Activated T-cell treated with anti-CD3 and anti-CD28 coated beads for 4 hours (primary cell): ENCODE measurements at regions not wholly inside any gene's neighbourhood (a gene's known extent, or its start where the extent isn't known, plus 50 kb on each side); places are given as distances from the start of the nearest gene placed in this dataset.
A peak's percentile ranks its signal among the peaks of the same experiment; 100 is the strongest.
"Not testable (repeated sequence)": the region's sequence is repeated elsewhere in the genome, so short reads cannot be mapped to it uniquely, and the experiment has no call there.

ENCODE experiments used
- DNase-seq: peaks from one replicate; pipeline ENCODE4 v3.0.0-alpha.2; 2020

DNA sequence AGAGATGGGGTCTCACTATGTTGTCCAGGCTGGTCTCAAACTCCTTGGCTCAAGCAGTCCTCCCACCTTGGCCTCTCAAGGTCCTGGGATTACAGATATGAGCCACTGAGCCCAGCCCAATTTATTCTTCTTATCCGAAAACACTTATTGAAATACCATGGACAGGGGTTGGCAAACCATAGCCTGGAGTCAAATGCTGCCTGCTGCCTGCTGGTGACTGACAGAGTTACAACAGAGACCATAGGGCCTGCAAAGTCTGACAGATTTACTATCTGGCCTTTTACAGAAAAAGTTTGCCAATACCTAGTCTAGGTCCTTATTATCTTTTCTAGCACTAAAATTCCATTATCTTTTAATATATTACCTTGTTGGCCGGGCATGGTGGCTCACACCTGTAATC lies 87.1 kb upstream of the ZNF281 start:
- DNase-seq = no peak

DNA sequence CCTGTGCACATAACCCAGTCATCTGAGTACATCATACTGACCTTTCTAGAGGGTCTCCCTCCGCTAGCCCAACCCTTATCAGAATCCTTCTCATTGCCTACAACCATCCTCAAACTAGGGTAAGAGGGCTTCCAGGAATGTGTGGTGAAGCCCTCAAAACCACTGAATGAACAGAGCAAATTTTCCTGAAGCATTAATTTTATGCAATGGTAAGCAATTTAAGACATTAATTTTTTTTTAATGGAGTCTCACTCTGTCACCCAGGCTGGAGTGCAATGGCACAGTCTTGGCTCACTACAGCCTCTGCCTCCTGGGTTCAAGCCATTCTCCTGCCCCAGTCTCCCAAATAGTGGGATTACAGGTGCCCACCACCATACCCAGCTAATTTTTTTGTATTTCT lies 86.1 kb upstream of the ZNF281 start:
- DNase-seq = no peak

DNA sequence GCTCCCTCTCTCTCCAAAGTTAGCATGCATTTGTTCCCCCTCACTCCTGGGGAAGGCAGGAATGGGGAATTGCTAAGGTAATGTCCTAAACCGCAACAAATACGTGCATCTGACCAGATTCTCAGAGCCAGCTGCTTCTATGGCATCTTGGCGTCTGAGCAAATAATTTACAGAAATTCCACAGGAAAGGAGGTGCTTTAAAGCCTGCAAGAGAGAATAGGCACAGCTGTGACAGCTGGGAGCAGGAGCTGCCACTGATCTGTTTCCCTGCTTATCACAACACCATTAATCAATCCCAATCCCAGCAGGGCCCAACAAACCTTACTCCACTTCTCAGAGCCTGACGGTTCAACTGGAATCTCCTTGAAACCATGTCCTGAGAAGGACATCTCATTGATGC lies 83.5 kb upstream of the ZNF281 start:
- no peak for DNase-seq

DNA sequence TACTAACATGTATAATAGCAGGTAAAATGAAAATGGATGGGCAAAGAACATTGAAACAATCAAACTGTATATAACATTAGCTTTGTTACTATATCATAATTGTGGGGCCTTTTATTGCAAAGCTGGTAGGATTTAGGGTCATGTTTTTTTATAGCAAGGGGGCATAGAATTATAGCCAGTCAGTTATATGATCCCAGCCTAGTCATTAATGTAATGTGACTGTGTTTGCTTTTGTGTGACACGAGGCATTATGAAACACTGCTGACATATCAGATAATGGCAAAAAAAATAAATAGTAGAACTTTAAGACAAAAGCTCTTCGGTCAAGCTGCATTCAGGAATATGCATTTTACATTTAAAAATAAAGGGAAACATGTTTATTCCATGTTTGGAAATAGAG lies 81.3 kb upstream of the ZNF281 start:
- no peak for DNase-seq

DNA sequence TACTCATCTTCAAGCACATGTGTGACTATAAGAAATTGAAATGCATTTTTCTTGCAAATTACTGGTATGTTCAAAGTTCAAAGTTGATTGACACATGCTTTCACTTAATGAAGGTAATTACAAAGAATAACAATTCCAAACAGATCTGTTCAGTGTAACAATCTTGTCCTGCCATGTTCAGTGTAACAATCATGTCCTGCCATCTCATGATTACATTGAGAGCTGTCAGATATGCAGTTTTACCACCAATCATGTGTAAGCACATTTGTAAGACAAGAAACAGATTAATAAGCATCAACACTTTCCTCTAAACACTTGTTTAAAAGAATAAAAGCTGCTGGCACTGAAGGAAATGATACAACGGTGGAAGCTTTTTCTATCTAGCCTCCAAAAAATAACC lies 80.3 kb upstream of the ZNF281 start:
- DNase-seq = no peak

DNA sequence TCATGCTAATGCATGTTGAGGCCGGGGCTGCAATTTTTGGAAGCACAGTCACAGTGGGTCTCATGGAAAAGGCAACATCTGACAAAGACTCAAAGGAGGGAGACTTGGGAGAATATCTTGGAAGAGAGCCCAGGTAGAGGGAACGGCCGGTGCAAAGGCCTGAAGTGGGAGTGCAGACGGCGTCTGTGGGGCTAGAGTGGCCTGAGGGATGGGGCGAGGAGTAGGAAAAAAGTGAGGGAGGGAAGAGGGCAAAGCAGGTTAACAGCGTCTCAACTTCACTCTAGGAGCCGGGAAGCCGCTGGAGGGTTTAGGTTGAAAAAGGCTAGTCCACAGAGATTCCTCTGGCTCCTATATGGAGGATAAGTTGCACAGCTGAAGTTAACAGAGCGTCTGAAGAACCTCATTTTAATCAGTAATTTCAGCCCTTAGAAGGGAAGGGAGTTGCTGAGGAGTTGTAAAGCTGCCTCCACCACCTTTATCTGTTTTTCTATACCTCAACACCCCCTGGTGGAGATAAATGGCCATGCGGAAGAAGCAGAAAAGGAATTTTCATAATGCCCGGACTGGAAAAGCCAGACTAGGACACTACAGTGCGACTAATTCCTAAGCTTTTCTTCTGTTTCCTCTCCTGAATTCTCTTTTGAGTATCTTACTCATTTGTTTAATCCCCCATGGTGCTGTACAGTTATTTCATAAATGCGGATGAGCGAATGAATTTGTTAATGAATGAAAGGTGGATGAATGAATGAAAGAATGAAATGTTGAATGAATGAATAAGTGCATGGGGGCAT lies 78.7 kb upstream of the ZNF281 start:
- DNase-seq = peak; percentile 28

DNA sequence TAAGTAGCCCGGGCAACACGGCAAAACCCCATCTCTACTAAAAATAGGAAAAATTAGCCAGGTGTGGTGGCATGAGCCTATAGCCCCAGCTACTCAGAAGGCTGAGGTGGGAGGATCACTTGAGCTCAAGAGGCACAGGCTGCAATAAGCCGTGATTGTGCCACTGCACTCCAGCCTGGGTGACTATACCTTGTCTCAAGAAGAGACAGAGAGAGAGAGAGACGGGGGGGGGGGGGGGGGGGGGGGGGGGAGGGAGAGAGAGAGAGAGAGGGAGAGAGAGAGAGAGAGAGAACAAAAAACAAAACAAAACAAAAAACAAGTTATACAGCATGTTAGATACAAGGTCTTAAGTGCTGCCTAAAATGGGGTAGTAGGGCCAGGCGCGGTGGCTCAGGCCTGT lies 77.8 kb upstream of the ZNF281 start:
- no peak for DNase-seq

DNA sequence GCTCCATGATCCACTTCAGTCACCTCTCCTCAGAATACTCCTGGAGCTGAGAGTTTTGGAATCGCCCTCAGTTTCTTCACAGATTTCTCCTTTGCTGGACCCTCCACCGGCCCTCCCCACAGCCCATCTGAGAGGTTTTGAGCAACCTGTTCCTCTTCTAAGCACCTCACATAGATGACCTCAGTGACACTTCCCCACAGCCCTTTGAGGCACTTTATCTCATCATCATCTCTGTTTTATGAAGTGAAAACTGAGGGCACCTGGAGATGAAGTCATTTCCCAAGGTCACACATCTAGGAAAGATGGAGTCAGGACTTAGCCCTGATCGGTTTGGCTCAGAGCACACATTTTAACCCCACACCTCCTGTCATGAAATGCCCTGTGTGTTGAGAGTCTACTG lies 76.8 kb upstream of the ZNF281 start:
- DNase-seq = no peak

DNA sequence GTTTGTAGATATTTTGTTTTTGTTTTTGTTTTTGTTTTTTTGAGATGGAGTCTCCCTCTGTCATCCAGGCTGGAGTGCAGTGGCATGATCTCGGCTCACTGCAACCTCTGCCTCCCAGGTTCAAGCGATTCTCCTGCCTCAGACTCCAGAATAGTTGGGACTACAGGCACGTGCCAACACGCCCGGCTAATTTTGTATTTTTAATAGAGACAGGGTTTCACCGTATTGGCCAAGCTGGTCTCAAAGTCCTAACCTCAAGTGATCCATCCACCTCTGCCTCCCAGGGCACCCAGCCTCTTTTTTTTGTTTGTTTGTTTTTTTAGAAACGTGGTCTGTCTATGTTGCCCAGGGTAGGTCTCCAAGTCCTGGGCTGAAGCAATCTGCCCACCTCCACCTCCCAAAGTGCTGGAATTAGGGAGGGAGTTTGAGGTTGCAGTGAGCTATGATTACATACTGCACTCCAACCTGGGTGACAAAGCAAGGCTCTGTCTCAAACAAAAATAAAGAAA lies 74.7 kb upstream of the ZNF281 start:
- not testable (repeated sequence) for DNase-seq

DNA sequence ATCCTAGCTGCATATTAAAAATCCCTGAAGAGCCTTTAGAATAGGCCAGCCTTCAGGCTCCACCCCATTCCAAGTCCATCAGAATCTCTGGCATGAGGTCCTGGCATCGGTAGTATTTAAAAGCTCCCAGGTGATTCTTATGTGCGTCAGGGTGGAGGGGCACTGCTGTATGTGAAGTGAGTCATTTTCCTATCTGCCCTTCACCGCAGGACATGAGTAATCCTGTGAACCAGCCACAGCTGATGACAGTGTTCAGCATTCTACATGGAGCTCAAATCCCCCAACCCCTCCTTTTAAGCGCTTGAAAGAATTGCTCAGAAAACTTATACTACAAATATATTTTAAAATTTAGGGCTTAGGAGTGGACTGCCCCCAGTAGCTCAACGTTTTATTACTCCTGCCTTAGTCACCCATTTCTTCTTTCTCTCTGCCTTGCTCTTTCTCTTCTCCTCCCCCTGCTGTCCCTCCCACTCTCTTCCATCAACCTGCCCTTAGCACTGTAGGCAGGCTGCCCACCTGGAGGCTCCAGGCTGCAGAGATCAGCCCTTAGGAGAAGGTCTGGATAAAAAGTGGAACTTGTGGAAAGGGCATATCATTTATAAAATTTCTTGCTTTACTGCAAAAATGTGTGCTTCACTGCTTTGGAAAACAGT lies 73.8 kb upstream of the ZNF281 start:
- peak; percentile 9 for DNase-seq

DNA sequence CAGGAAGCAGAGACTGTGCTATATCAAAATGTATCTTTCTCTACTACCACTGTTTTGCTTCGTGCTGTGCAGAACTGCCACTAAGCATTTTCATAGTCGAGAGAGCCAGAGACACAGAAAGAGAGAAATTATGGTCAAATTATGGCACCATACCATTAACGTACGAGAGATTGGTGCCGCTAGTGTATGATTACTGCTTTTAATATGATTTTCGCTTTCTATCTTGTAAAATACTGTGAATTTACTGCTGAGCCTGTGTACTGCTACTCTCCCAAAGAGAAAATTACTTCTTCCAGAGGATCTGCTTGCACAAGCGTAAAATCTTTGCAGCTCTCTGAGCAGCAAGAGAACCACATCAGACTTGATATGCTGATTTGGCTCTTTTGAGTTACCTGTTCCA lies 71.1 kb upstream of the ZNF281 start:
- no peak for DNase-seq

DNA sequence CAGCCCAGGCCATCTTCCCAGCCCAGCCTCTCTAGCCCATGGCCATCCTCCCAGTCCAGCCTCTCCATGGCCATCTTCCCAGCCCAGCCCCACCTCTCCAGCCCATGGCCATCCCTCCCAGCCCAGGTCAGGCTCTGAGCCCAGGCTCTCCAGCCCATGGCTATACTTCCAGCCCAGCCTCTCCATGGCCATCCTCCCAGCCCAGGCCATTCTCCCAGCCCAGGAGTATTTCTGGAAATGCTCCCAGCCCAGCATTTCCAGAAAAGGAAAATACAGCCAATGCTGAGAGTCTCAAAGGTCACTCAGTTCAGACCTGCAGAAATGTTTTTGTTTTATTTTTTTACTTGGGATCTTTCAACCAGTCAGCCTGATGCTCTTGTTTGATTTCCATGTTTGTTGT lies 70.0 kb upstream of the ZNF281 start:
- no peak for DNase-seq

DNA sequence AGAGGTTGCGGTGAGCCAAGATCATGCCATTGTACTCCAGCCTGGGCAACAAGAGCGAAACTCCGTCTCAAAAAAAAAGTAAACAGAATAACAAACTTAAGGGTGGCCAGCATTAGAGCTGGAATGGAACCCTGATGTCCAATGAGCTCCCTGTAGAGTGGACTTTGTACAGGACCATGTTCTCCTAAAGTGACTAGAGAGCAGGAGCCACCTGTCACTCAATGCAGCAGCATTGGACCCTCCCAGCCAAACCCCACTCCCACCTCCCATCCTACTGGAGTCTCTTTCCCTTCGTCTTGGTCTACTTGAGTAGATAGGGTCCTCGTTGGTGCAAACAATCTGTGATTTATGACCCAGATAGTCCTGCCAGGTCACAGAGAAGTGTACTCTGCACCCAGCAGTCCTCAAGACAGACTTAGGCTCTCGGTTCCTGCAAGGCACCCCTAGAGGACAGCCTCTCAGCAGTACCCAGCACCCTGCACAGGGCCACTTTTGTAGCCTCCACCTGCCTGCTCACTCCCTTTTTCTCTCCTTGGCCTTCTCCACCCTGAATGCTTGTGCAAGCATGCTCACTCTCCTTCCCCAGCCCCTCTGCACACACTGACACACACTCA lies 69.2 kb upstream of the ZNF281 start:
- no peak for DNase-seq

DNA sequence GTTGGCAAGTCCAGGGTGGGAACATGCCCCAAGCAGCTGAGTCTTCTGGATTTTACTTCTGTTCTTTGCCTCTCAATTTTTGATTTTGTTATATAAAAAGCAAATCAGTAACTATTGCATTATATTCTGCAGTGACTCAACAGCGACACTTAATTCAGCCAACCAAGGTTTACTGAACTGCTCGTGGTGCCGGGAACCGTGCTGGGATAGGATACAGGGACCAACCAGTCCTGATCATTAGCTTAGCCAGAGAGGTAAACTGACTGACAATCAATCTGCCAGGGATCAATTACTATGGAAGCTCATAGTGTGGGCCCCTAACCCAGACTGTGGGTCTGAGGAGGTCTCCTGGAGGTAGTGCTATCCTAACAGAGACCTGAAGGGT lies 68.4 kb upstream of the ZNF281 start:
- DNase-seq = no peak

DNA sequence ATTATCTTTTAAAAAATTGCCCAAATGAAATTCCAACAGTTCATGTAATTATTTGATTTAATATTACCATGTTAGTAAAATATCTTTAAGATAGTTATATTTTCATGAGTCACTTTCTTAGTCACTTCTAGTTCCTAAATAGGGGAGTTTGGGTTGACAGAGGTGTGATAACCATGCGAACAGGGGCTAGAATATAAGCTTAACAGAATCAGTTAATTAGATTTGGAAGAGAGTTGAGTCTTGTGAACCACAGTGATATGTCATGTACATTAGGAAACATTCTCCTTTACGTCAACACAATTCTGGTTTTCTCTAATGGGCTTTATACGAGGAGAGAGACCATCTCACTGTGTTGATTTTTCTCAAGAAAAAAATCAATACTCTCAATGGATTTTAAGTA lies 64.8 kb upstream of the ZNF281 start:
- no peak for DNase-seq

DNA sequence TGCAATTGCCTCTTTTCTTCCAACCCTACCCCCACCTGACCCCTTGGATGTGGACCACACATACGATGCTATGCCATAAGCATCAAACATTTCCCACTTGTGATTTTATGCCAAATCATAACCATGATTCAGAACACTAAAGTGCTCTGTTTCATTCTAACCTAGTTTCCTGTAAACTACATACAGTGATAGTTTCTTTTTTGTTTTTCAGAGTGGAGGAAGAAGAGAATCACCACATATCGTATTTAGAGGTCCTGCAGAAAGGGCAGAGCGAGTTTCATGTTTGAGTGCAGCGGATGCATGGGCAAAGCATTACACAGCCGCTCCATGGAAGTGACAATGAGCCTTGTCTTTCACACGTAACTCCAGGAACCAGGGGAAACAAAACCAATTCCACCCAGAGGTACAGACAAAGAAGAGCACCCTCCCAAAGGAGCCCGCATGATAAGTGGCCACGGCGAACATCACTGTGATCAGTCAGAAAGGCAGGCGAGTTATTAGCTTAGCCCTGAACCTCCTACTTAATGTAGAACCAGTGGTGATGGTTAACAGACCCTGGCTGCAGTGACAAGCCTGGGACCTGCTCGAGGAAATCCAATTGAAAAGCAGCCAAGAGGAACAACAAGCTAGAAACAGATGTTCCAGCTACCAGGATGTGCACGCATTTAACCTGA lies 64.0 kb upstream of the ZNF281 start:
- no peak for DNase-seq

DNA sequence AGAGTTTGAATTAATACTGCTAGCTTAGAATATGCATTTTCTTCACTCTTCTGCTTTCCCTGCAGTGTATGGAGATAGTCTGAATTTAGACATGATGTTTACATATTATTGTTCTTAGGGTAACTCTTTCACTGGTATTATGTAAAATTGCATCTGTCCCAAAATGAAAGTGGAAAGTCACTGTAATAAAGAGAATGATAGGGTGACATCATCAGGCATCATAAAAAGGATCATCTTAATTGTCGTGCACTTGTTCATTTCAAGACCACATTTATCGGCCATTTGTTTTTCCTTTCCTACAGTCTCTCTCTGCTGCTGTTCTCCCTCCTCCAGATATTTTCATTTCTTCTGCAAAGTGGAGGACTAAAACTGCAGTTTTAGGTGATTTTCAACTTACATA lies 61.9 kb upstream of the ZNF281 start:
- no peak for DNase-seq

DNA sequence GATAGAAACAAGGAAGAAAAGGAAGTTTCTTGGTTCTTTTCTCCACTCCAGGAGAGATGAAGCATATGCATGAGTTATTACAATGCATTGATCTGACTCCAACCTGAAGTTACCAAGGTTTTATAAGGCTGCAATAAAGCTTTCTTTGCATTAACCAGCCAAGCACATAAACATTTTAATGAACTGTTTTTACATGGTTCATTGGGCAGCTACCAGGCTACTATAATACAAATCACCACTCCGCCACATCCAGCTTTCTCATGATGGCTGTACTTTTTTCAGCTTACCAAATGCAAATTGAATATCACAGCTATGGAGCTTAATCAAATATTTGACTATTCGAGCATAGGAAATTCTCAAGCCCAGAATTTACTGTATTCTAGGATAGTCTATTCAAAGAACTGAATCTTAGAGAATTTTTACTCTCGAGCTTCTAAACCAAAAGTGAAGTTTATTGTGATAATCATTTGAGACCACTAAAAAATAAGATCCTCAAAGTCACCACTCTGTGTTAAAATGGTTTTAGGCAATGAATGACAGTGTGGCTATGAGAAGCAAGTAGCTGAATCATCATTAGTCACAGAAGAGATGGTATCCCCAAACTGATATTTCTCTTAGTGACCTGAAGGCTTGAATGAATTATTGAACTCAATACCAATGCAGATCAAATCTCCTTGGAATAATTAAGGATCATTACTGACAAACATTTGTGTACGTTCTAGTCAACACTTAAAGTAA lies 58.6 kb upstream of the ZNF281 start:
- no peak for DNase-seq

DNA sequence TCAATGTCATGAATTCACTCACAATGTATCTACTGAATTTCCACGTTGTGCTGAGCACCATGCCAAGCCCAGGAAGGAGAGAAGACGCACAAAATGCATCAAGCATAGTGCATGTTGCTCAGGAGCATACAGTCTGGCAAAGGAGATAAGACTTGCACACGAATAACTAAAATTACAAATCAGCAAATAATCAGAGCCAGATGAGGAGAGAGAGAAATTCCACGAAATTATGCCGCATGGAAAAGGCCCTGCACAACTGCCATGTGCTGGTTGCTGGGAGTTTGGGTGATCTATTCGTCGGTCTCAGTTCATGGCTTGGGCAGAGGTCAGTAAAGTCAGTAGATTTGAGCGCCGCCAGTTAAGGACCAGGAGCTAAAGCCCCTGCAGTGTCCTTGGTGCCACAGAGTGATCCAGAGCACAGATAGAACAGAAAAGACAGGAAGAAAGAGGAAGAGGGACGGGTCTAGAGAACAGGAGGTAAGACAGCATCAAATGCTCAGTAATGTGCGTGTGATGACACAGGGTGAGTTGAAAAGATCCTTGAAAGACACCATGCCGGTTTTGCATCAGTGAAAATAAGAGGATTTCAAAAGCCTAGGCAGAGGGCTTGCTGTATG lies 55.1 kb upstream of the ZNF281 start:
- no peak for DNase-seq
